ENCODE measurements at regions not wholly inside any gene's neighbourhood (a gene's known extent, or its start where the extent isn't known, plus 50 kb on each side); places are given as distances from the start of the nearest gene placed in this dataset.

- FAIRE-seq: no peak
- TF ChIP-seq POLR2A (IDR thresholded peaks at IDR 0.05; ENCODE audit: low read depth, low read length) (no peak), TAF1 (IDR thresholded peaks at IDR 0.05; ENCODE audit: borderline replicate concordance, low read depth, low read length) (no peak), POLR2AphosphoS5 (IDR thresholded peaks at IDR 0.05; ENCODE audit: low read depth, low read length) (no peak)
- no peak for DNase-seq (ENCODE audit: insufficient read length)
Measured at GRCh38 chr11:11035331-11035730, 177.5 kb upstream of the ZBED5 start.

GRCh38 chr11:11034476-11034875 lies 176.6 kb upstream of the ZBED5 start:
- TF ChIP-seq TAF1 (IDR thresholded peaks at IDR 0.05; ENCODE audit: borderline replicate concordance, low read depth, low read length) (no peak), POLR2A (IDR thresholded peaks at IDR 0.05; ENCODE audit: low read depth, low read length) (no peak), POLR2AphosphoS5 (IDR thresholded peaks at IDR 0.05; ENCODE audit: low read depth, low read length) (no peak)
- FAIRE-seq (no peak), DNase-seq (ENCODE audit: insufficient read length) (no peak)

- TF ChIP-seq POLR2AphosphoS5 (IDR thresholded peaks at IDR 0.05; ENCODE audit: low read depth, low read length) (no peak), POLR2A (IDR thresholded peaks at IDR 0.05; ENCODE audit: low read depth, low read length) (no peak), TAF1 (IDR thresholded peaks at IDR 0.05; ENCODE audit: borderline replicate concordance, low read depth, low read length) (no peak)
- FAIRE-seq: no peak
- DNase-seq (ENCODE audit: insufficient read length): no peak
Measured at GRCh38 chr11:11032066-11032465, 174.2 kb upstream of the ZBED5 start.

GRCh38 chr11:11029027-11029426 lies 171.2 kb upstream of the ZBED5 start:
- TF ChIP-seq POLR2A (IDR thresholded peaks at IDR 0.05; ENCODE audit: low read depth, low read length) (no peak), TAF1 (IDR thresholded peaks at IDR 0.05; ENCODE audit: borderline replicate concordance, low read depth, low read length) (no peak), POLR2AphosphoS5 (IDR thresholded peaks at IDR 0.05; ENCODE audit: low read depth, low read length) (no peak)
- FAIRE-seq: no peak
- DNase-seq (ENCODE audit: insufficient read length): no peak

GRCh38 chr11:11028017-11028692 lies 170.3 kb upstream of the ZBED5 start:
- DNase-seq (ENCODE audit: insufficient read length): peak; percentile 18
- TF ChIP-seq POLR2A (IDR thresholded peaks at IDR 0.05; ENCODE audit: low read depth, low read length) (no peak), POLR2AphosphoS5 (IDR thresholded peaks at IDR 0.05; ENCODE audit: low read depth, low read length) (no peak), TAF1 (IDR thresholded peaks at IDR 0.05; ENCODE audit: borderline replicate concordance, low read depth, low read length) (no peak)
- FAIRE-seq: peak; percentile 96

GRCh38 chr11:11027288-11027687 lies 169.4 kb upstream of the ZBED5 start:
- FAIRE-seq (no peak), DNase-seq (ENCODE audit: insufficient read length) (no peak)
- TF ChIP-seq TAF1 (IDR thresholded peaks at IDR 0.05; ENCODE audit: borderline replicate concordance, low read depth, low read length) (no peak), POLR2A (IDR thresholded peaks at IDR 0.05; ENCODE audit: low read depth, low read length) (no peak), POLR2AphosphoS5 (IDR thresholded peaks at IDR 0.05; ENCODE audit: low read depth, low read length) (no peak)

- FAIRE-seq: no peak
- no peak for DNase-seq (ENCODE audit: insufficient read length)
- TF ChIP-seq TAF1 (IDR thresholded peaks at IDR 0.05; ENCODE audit: borderline replicate concordance, low read depth, low read length) (no peak), POLR2AphosphoS5 (IDR thresholded peaks at IDR 0.05; ENCODE audit: low read depth, low read length) (no peak), POLR2A (IDR thresholded peaks at IDR 0.05; ENCODE audit: low read depth, low read length) (no peak)
Measured at GRCh38 chr11:11025087-11025486, 167.2 kb upstream of the ZBED5 start.

- TF ChIP-seq POLR2AphosphoS5 (IDR thresholded peaks at IDR 0.05; ENCODE audit: low read depth, low read length): no peak
- no peak for TF ChIP-seq POLR2A (IDR thresholded peaks at IDR 0.05; ENCODE audit: low read depth, low read length)
- TF ChIP-seq TAF1 (IDR thresholded peaks at IDR 0.05; ENCODE audit: borderline replicate concordance, low read depth, low read length): no peak
- DNase-seq (ENCODE audit: insufficient read length): no peak
- no peak for FAIRE-seq
Measured at GRCh38 chr11:11022125-11022730, 164.4 kb upstream of the ZBED5 start.

- no peak for TF ChIP-seq TAF1 (IDR thresholded peaks at IDR 0.05; ENCODE audit: borderline replicate concordance, low read depth, low read length)
- no peak for TF ChIP-seq POLR2AphosphoS5 (IDR thresholded peaks at IDR 0.05; ENCODE audit: low read depth, low read length)
- no peak for TF ChIP-seq POLR2A (IDR thresholded peaks at IDR 0.05; ENCODE audit: low read depth, low read length)
- DNase-seq (ENCODE audit: insufficient read length) (no peak), FAIRE-seq (no peak)
Measured at GRCh38 chr11:11021563-11021962, 163.7 kb upstream of the ZBED5 start.

- DNase-seq (ENCODE audit: insufficient read length) (no peak), FAIRE-seq (no peak)
- TF ChIP-seq POLR2AphosphoS5 (IDR thresholded peaks at IDR 0.05; ENCODE audit: low read depth, low read length): no peak
- TF ChIP-seq POLR2A (IDR thresholded peaks at IDR 0.05; ENCODE audit: low read depth, low read length): no peak
- TF ChIP-seq TAF1 (IDR thresholded peaks at IDR 0.05; ENCODE audit: borderline replicate concordance, low read depth, low read length): no peak
Measured at GRCh38 chr11:11020747-11021149, 162.9 kb upstream of the ZBED5 start.

GRCh38 chr11:11020219-11020726 lies 162.4 kb upstream of the ZBED5 start:
- TF ChIP-seq POLR2AphosphoS5 (IDR thresholded peaks at IDR 0.05; ENCODE audit: low read depth, low read length) (no peak), TAF1 (IDR thresholded peaks at IDR 0.05; ENCODE audit: borderline replicate concordance, low read depth, low read length) (no peak), POLR2A (IDR thresholded peaks at IDR 0.05; ENCODE audit: low read depth, low read length) (no peak)
- no peak for FAIRE-seq
- DNase-seq (ENCODE audit: insufficient read length): no peak

GRCh38 chr11:11016943-11017342 lies 159.1 kb upstream of the ZBED5 start:
- TF ChIP-seq POLR2AphosphoS5 (IDR thresholded peaks at IDR 0.05; ENCODE audit: low read depth, low read length) (no peak), POLR2A (IDR thresholded peaks at IDR 0.05; ENCODE audit: low read depth, low read length) (no peak), TAF1 (IDR thresholded peaks at IDR 0.05; ENCODE audit: borderline replicate concordance, low read depth, low read length) (no peak)
- FAIRE-seq: no peak
- no peak for DNase-seq (ENCODE audit: insufficient read length)
